Kidney (tissue), 13 donors: ENCODE measurements at regions not wholly inside any gene's neighbourhood (a gene's known extent, or its start where the extent isn't known, plus 50 kb on each side); places are given as distances from the start of the nearest gene placed in this dataset.
A peak's percentile ranks its signal among the peaks of the same experiment; 100 is the strongest.

Experiments
- DNase-seq, 5 donors: peaks; one replicate each; pipeline ENCODE4 v3.0.0-alpha.2; 2013 to 2020
- FAIRE-seq: peaks from 2 replicates; lab custom pipeline; 2012; peaks lifted over from hg19 to GRCh38; lab: Jason Lieb, UNC
- H3K27ac ChIP-seq, 2 donors: one replicate each; pipeline ENCODE4 v1.7.0; 2013; ENCODE audit warnings: low read depth in 2 of 2, low read length in 2 of 2, inconsistent platforms in 1 of 2
- H3K27me3 ChIP-seq: one replicate; pipeline ENCODE4 v1.7.1; 2013; ENCODE audit warnings: low read length, inconsistent platforms; ENCODE audit not compliant: control insufficient read depth, insufficient read depth
- H3K36me3 ChIP-seq, 3 donors: one replicate each; pipeline versions ENCODE4 v1.7.0 to v1.7.1; 2013; ENCODE audit warnings: low read length in 3 of 3, control low read depth in 1 of 3, inconsistent platforms in 1 of 3; ENCODE audit not compliant: insufficient read depth in 3 of 3, control insufficient read depth in 2 of 3
- H3K4me1 ChIP-seq, 3 donors: one replicate each; pipeline versions ENCODE4 v1.7.0 to v1.7.1; 2013; ENCODE audit warnings: low read length in 3 of 3, inconsistent platforms in 1 of 3, low read depth in 1 of 3; ENCODE audit not compliant: control insufficient read depth in 2 of 3, insufficient read depth in 2 of 3
- H3K4me3 ChIP-seq, 3 donors: one replicate each; pipeline versions ENCODE4 v1.7.0 to v1.8.1; 2013; ENCODE audit warnings: low read length in 3 of 3, control low read depth in 1 of 3, inconsistent platforms in 1 of 3
- H3K9ac ChIP-seq, 3 donors: one replicate each; pipeline versions ENCODE4 v1.7.0 to v1.7.1; 2013; ENCODE audit warnings: low read length in 3 of 3, control low read depth in 1 of 3, inconsistent platforms in 1 of 3
- H3K9me3 ChIP-seq, 3 donors: one replicate each; pipeline versions ENCODE4 v1.7.0 to v1.7.1; 2013; ENCODE audit warnings: low read length in 3 of 3, control low read depth in 1 of 3, inconsistent platforms in 1 of 3; ENCODE audit not compliant: control insufficient read depth in 2 of 3, insufficient read depth in 1 of 3
- intact Hi-C: fragments of 100-400 bp; cut with DNase I; formaldehyde crosslinking; loops from one replicate; pipeline ENCODE4 v1.11.1; 2022
- TF ChIP-seq, protein P1 (sequence below): IDR thresholded peaks from 3 replicates; pipeline ENCODE4 v1.5.1; 2012; ENCODE audit warnings: mild to moderate bottlenecking, moderate library complexity, borderline replicate concordance; ENCODE audit not compliant: insufficient read depth; ENCODE audit errors: extremely low read depth
- donor health status: control.
- donor health status: control.
- donor health status: control.
- donor health status: control.
- donor health status: control.
- donor health status: DM: yes; HTN: yes; CAD: no.
- donor health status: Normal renal cell carcinoma (clear cell type).

DNA sequence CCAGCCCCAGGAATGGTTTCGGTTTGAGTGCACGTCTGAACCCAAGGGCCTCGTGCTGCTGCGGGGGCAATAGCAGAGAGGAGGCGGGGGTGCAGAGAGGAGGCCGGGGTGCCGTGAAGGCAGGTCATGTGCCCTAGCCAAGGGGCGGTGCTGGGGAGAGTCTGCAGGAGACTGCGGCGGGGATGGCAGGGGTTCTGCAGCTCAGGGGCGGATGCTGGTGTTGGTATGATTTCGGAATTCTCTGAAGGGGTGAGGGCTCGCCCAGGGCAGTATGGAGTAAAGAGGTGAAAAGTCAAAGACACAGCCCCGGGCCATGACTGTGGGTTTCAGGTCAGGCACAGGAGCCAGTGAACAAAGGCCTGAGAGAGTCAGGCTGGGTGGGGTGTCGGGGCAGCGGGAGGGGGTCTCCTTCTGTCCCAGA is 186.5 kb upstream of the HDAC4 start:
- Histone ChIP-seq H3K4me1 (no peaks in the 10 kb centered on the region), H3K27me3 (no peaks in the 10 kb centered on the region), H3K9ac (no peak overlapping the region), H3K9me3 (no peaks in the 10 kb centered on the region), H3K36me3 (no peaks in the 10 kb centered on the region), H3K27ac (no peak overlapping the region), H3K4me3 (no peak overlapping the region)
- TF ChIP-seq, protein P1, sequence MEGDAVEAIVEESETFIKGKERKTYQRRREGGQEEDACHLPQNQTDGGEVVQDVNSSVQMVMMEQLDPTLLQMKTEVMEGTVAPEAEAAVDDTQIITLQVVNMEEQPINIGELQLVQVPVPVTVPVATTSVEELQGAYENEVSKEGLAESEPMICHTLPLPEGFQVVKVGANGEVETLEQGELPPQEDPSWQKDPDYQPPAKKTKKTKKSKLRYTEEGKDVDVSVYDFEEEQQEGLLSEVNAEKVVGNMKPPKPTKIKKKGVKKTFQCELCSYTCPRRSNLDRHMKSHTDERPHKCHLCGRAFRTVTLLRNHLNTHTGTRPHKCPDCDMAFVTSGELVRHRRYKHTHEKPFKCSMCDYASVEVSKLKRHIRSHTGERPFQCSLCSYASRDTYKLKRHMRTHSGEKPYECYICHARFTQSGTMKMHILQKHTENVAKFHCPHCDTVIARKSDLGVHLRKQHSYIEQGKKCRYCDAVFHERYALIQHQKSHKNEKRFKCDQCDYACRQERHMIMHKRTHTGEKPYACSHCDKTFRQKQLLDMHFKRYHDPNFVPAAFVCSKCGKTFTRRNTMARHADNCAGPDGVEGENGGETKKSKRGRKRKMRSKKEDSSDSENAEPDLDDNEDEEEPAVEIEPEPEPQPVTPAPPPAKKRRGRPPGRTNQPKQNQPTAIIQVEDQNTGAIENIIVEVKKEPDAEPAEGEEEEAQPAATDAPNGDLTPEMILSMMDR: no peak
- intact Hi-C loops: no loop called here
- FAIRE-seq: no peak
- peak in 1 of 5 donors; percentile 48 for DNase-seq

DNA sequence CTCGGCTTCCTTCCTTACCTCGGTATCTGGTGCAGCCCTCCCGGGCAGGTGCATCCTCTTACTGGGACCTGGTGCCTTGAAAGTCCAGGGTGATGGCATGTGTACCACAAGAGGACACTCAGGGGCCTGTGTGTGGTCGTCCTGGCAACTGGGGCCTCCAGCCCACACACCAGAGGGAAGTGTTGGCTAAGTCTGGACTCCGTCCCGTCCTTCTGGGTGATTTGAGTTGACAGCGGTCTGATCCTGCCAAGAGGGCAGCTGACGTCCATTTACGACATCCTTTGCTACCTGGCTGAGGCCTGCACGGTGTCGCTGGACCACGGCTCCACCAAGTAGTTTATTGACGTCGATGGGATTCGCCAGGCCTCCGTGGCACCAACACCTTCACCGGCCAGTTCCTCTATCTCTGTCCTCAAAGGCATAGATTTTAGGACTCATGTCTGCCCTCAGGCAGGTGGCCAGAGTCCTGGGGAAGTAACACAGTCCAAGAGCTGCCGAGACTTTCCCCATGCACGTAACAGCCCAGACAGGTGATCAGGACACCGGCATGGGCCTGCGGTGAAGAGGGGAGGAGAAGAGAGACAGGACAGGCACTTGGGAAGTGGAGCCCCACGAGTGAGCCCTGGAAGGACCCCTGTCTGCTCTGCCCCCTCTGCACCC is 186.0 kb upstream of the HDAC4 start:
- Histone ChIP-seq H3K9ac (no peak overlapping the region), H3K4me3 (no peak overlapping the region), H3K9me3 (no peaks in the 10 kb centered on the region), H3K36me3 (no peaks in the 10 kb centered on the region), H3K27me3 (no peaks in the 10 kb centered on the region), H3K27ac (no peak overlapping the region), H3K4me1 (no peaks in the 10 kb centered on the region)
- FAIRE-seq: no peak
- DNase-seq: peak in 1 of 5 donors; percentile 39
- intact Hi-C loops: no loop called here
- TF ChIP-seq, protein P1: no peak

DNA sequence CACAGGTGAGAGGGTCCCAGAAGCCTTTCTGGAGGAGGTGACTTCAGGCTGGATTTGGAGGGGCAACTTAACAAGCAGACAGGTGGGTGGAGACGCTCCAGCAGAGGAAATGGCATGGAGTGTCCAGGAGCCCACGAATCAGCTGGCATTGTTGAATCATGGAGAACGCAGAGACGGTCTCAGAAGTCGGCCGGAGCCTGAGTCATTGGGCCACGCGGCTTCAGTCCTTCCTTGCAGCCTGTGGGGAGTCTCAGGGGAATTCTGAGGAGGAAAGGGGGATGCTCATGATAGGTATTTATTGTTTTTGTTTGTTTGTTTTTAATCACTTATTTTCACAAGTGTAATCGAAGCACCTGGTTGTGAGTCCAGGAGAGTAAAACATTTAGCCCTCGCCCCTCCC is 184.6 kb upstream of the HDAC4 start:
- Histone ChIP-seq H3K4me1 (no peaks in the 10 kb centered on the region), H3K9me3 (no peaks in the 10 kb centered on the region), H3K9ac (no peak overlapping the region), H3K27me3 (no peaks in the 10 kb centered on the region), H3K4me3 (no peak overlapping the region), H3K36me3 (no peaks in the 10 kb centered on the region), H3K27ac (no peak overlapping the region)
- DNase-seq (no peak), FAIRE-seq (no peak)
- intact Hi-C loops: no loop called here
- TF ChIP-seq, protein P1: no peak

DNA sequence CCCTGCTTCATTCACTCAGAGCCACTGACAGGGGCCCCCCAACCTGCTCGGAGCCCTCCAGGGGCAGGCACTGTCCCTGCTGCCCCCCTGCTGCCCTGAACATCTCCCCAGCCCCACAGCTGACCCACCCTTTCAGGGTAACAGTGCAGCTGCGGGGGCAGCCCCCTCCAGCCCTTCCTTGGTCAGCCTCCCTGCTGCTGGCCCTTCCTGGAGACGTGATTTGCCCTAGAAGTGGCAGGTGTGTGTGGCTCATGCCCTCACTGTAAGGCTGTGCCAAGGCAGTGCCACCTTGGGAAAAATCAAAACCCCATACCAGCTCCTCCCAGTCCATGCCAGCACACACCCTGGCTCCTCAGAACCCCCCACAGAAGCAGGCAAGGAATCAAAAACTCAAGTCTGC is 184.2 kb upstream of the HDAC4 start:
- Histone ChIP-seq H3K27me3 (no peaks in the 10 kb centered on the region), H3K4me3 (no peak overlapping the region), H3K9ac (no peak overlapping the region), H3K36me3 (no peaks in the 10 kb centered on the region), H3K9me3 (no peaks in the 10 kb centered on the region), H3K4me1 (no peaks in the 10 kb centered on the region), H3K27ac (no peak overlapping the region)
- TF ChIP-seq, protein P1: no peak
- DNase-seq (peak in 1 of 5 donors; percentile 43), FAIRE-seq (no peak)
- intact Hi-C loops: no loop called here
